ENCODE measurements at regions not wholly inside any gene's neighbourhood (a gene's known extent, or its start where the extent isn't known, plus 50 kb on each side); places are given as distances from the start of the nearest gene placed in this dataset.

DNA sequence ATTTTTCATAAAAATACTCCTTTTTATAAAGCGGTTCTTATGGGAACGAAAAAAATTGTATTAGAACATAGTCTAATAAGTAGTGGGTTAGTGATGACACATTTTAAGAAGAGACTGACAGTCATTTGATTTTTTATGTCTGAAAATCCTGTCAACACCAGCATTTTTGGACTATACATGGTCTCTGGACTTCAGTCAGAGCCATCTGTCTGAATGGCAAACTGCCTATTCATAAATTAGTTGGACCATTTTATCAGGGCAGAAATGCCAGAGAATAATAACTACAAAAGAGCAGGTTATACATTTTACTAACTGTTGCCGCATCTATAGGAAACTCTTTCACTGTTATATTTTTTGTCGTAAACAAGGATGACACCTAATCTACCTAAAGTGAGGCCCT is 437.6 kb downstream of the ZNF804A start:
- Histone ChIP-seq H3K27me3 (no peaks in the 10 kb centered on the region), H3K4me1 (no peaks in the 10 kb centered on the region), H3K4me3 (no peak overlapping the region), H3K27ac (no peak overlapping the region), H3K36me3 (no peaks in the 10 kb centered on the region), H3K9me3 (peaks cover 0 to 4% (median under 1%) of the 10 kb centered on the region in 4 donors)
- TF ChIP-seq POLR2A (IDR thresholded peaks at IDR 0.05) (no peak), EP300 (IDR thresholded peaks at IDR 0.05) (no peak), POLR2AphosphoS5 (IDR thresholded peaks at IDR 0.05) (no peak)
- TF ChIP-seq, protein P1, sequence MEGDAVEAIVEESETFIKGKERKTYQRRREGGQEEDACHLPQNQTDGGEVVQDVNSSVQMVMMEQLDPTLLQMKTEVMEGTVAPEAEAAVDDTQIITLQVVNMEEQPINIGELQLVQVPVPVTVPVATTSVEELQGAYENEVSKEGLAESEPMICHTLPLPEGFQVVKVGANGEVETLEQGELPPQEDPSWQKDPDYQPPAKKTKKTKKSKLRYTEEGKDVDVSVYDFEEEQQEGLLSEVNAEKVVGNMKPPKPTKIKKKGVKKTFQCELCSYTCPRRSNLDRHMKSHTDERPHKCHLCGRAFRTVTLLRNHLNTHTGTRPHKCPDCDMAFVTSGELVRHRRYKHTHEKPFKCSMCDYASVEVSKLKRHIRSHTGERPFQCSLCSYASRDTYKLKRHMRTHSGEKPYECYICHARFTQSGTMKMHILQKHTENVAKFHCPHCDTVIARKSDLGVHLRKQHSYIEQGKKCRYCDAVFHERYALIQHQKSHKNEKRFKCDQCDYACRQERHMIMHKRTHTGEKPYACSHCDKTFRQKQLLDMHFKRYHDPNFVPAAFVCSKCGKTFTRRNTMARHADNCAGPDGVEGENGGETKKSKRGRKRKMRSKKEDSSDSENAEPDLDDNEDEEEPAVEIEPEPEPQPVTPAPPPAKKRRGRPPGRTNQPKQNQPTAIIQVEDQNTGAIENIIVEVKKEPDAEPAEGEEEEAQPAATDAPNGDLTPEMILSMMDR (IDR thresholded peaks at IDR 0.05) = no peak
- intact Hi-C loops (cut with DNase I) = no loop called here
- WGBS, 2 donors = 80 to 83% methylated on average over 4 of the region's 4 CpGs
- no peak for DNase-seq

DNA sequence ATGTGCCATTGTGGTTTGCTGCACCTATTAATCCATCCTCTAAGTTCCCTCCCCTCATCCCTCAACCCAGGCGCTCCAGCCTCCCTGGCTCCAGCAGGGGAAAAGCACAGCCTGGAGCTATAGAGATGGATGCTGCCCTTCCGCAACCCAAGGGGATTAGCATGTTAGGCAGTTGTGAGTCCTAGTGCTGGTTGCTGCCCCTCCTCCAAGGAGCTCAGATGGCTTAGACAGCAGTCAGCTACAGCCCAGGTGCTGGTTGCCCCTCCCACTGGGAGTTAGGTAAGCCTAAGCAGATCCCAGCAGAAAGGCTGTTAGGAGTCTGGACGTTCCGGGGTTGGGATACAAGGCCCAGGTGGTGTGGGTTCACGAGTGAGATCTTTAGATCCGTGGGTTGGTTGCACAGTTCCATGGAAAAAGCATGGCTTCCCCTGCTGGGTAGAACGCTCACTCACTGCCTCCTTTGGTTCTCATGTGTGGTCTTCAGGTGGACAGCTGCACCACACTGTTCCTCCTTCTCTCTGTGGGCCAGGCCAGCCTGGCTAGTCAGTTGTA is 446.1 kb downstream of the ZNF804A start:
- H3K4me3 ChIP-seq = no peak overlapping the region
- intact Hi-C loops (cut with DNase I) = no loop called here
- no peak overlapping the region for H3K27ac ChIP-seq
- no peaks in the 10 kb centered on the region for H3K27me3 ChIP-seq
- 91 to 92% methylated on average over 7 of the region's 7 CpGs for WGBS, 2 donors
- TF ChIP-seq POLR2AphosphoS5 (IDR thresholded peaks at IDR 0.05) (no peak), EP300 (IDR thresholded peaks at IDR 0.05) (no peak), POLR2A (IDR thresholded peaks at IDR 0.05) (no peak)
- peaks cover 0 to 8% (median 3%) of the 10 kb centered on the region in 4 donors for H3K9me3 ChIP-seq
- H3K4me1 ChIP-seq = no peaks in the 10 kb centered on the region
- no peak for DNase-seq
- H3K36me3 ChIP-seq = no peaks in the 10 kb centered on the region

DNA sequence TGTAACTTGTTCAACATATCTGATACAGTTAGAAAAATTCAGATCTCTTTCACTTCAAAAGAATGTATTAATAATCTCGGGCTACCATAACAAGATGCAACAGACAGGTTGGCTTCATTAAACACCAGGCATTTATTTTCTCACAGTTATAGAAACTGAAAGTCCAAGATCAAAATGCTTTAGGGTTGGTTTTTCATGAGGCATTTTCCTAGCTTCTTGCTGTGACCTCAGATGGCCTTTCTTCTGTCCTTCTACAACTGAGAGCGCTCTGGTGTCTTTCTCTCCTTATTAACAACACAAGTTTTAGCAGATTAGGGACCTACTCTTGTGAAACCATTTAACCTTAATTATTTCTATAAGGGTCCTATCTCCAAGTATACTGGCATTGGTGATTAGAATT is 452.5 kb downstream of the ZNF804A start:
- peaks cover 0 to 3% (median 0%) of the 10 kb centered on the region in 4 donors for H3K9me3 ChIP-seq
- H3K4me1 ChIP-seq = no peaks in the 10 kb centered on the region
- H3K36me3 ChIP-seq = no peaks in the 10 kb centered on the region
- H3K4me3 ChIP-seq = no peak overlapping the region
- intact Hi-C loops (cut with DNase I) = no loop called here
- DNase-seq = no peak
- TF ChIP-seq POLR2A (IDR thresholded peaks at IDR 0.05) (no peak), EP300 (IDR thresholded peaks at IDR 0.05) (no peak), POLR2AphosphoS5 (IDR thresholded peaks at IDR 0.05) (no peak)
- TF ChIP-seq, protein P1 (IDR thresholded peaks at IDR 0.05) = no peak
- H3K27ac ChIP-seq = no peak overlapping the region
- 90 to 96% methylated on average over 2 of the region's 2 CpGs for WGBS, 2 donors
- no peaks in the 10 kb centered on the region for H3K27me3 ChIP-seq

DNA sequence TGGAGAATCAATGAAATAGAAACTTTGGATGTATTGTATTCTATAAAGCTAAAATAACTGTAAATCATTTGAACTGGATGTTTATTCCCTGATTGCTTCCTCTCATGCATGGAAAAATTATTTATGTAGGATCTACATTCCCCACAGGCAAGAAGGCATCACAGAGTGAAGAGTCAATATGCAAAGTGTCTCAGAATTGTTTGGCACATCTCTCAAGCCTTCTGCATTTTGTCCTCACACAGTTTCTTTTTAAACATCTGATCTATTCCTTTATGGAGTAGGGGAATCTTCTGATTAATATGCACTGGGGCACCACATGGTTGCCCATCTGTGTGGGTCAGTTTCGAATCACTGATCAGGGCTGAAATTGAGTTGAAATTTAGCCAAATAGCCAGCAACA is 465.4 kb downstream of the ZNF804A start:
- intact Hi-C loops (cut with DNase I) = no loop called here

DNA sequence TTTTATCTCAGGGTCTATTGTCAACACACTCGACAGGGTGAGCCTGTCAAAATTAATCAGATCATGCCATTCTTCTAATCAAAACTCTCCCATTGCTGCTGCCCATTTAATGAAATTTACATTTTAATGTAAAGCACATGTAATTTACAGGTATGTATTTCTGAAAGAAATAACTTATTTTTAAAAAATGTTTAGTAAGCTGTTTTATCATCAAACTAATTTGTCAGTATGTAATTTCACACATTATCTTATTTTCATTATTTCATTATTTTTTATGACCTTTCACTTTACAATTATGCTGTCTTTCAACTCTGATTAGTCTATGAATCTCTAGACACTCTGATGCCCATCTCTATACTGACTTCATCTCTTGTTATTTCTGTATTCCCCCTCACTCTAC is 467.8 kb downstream of the ZNF804A start:
- no peak for TF ChIP-seq EP300 (IDR thresholded peaks at IDR 0.05)
- TF ChIP-seq, protein P1 (IDR thresholded peaks at IDR 0.05) = no peak
- TF ChIP-seq POLR2AphosphoS5 (IDR thresholded peaks at IDR 0.05) = no peak
- no peak for TF ChIP-seq POLR2A (IDR thresholded peaks at IDR 0.05)
- no peaks in the 10 kb centered on the region for H3K4me1 ChIP-seq
- no peak overlapping the region for H3K4me3 ChIP-seq
- no peak for DNase-seq
- H3K27ac ChIP-seq = no peak overlapping the region
- H3K9me3 ChIP-seq = peaks cover 0 to 2% (median 0%) of the 10 kb centered on the region in 4 donors
- H3K36me3 ChIP-seq = no peaks in the 10 kb centered on the region
- WGBS, 2 donors = 84% methylated on average over 1 of the region's 1 CpG
- intact Hi-C loops (cut with DNase I) = no loop called here
- no peaks in the 10 kb centered on the region for H3K27me3 ChIP-seq

More for the DNA sequence above, 465.4 kb downstream of the ZNF804A start:
- H3K4me1 ChIP-seq = no peaks in the 10 kb centered on the region
- no peak for DNase-seq
- H3K27ac ChIP-seq = no peak overlapping the region
- H3K9me3 ChIP-seq = no peaks in the 10 kb centered on the region
- TF ChIP-seq, protein P1 (IDR thresholded peaks at IDR 0.05) = no peak
- TF ChIP-seq POLR2AphosphoS5 (IDR thresholded peaks at IDR 0.05) (no peak), POLR2A (IDR thresholded peaks at IDR 0.05) (no peak), EP300 (IDR thresholded peaks at IDR 0.05) (no peak)
- H3K36me3 ChIP-seq = no peaks in the 10 kb centered on the region
- 35 to 37% methylated on average over 1 of the region's 1 CpG for WGBS, 2 donors
- H3K27me3 ChIP-seq = no peaks in the 10 kb centered on the region
- no peak overlapping the region for H3K4me3 ChIP-seq
